HCT116 (cell line): ENCODE measurements at regions not wholly inside any gene's neighbourhood (a gene's known extent, or its start where the extent isn't known, plus 50 kb on each side); places are given as distances from the start of the nearest gene placed in this dataset.

Experiments used
- CTCF ChIP-seq, 3 experiments: fragments of 200-600 bp in 1 of 3; sonication (generic) in 1 of 3; IDR thresholded peaks in 2 of 3; conservative IDR thresholded peaks in 1 of 3; 2 replicates each; pipeline ENCODE4 v1.5.1; 2012 to 2017; ENCODE audit warnings: low read depth in 2 of 3, low read length in 2 of 3, antibody characterized with exemption in 1 of 3, borderline replicate concordance in 1 of 3, control low read depth in 1 of 3, mild to moderate bottlenecking in 1 of 3, mixed read lengths in 1 of 3, mixed run types in 1 of 3, moderate library complexity in 1 of 3; ENCODE audit not compliant: insufficient read depth in 1 of 3
- EGR1 ChIP-seq: IDR thresholded peaks from 2 replicates; pipeline ENCODE4 v1.6.1; 2012; ENCODE audit warnings: low read depth
- EZH2 ChIP-seq: fragments of 200-600 bp; sonication (generic); IDR thresholded peaks from 2 replicates; pipeline ENCODE4 v1.6.1; 2017; ENCODE audit warnings: antibody characterized with exemption, mixed run types
- FOSL1 ChIP-seq: IDR thresholded peaks from 2 replicates; pipeline ENCODE4 v1.6.1; 2012; ENCODE audit warnings: low read depth
- MAX ChIP-seq: IDR thresholded peaks from 2 replicates; pipeline ENCODE4 v1.6.1; 2012
- POLR2A ChIP-seq: IDR thresholded peaks from 2 replicates; pipeline ENCODE4 v1.7.0; 2011; ENCODE audit warnings: borderline replicate concordance; ENCODE audit not compliant: insufficient read depth, insufficient read length; ENCODE audit errors: extremely low read depth
- POLR2AphosphoS5 ChIP-seq: IDR thresholded peaks from 2 replicates; pipeline ENCODE4 v1.6.1; 2011; ENCODE audit warnings: mild to moderate bottlenecking, low read depth, low read length, moderate library complexity
- RAD21 ChIP-seq: IDR thresholded peaks from 2 replicates; pipeline ENCODE4 v1.6.1; 2012; ENCODE audit warnings: low read depth, mild to moderate bottlenecking
- REST ChIP-seq: IDR thresholded peaks from 2 replicates; pipeline ENCODE4 v1.6.1; 2012; ENCODE audit warnings: low read depth
- SP1 ChIP-seq: IDR thresholded peaks from 2 replicates; pipeline ENCODE4 v1.6.1; 2012; ENCODE audit warnings: low read depth
- SRF ChIP-seq: IDR thresholded peaks from 2 replicates; pipeline ENCODE4 v1.6.1; 2012; ENCODE audit warnings: low read depth
- ZBTB33 ChIP-seq: IDR thresholded peaks from 2 replicates; pipeline ENCODE4 v1.6.1; 2011; ENCODE audit warnings: mild to moderate bottlenecking, low read length, moderate library complexity; ENCODE audit not compliant: insufficient replicate concordance; ENCODE audit errors: extremely low read depth

- TF ChIP-seq REST (no peak), SP1 (0 out of 2 replicates have a peak, but pooled peaks have one; percentile 14), RAD21 (peak; percentile 76), CTCF (IDR thresholded peaks at IDR 0.05 in 2 of 3, conservative IDR thresholded peaks at IDR 0.05 in 1 of 3; ENCODE audit: borderline replicate concordance in 1 of 3, insufficient read depth in 1 of 3, low read depth in 2 of 3, low read length in 2 of 3) (peak; percentile 58 to 88 (median 80); a peak in 5 of 6 replicates), POLR2A (no peak), MAX (no peak), EGR1 (no peak), EZH2 (no peak), ZBTB33 (no peak), SRF (no peak), FOSL1 (0 out of 2 replicates have a peak, but pooled peaks have one; percentile 11), POLR2AphosphoS5 (no peak)
These were observed 80.0 kb upstream of the TUT7 start (continued) for GRCh38 chr9:86434039-86434726.
